ENCODE measurements at regions not wholly inside any gene's neighbourhood (a gene's known extent, or its start where the extent isn't known, plus 50 kb on each side); places are given as distances from the start of the nearest gene placed in this dataset.

DNA sequence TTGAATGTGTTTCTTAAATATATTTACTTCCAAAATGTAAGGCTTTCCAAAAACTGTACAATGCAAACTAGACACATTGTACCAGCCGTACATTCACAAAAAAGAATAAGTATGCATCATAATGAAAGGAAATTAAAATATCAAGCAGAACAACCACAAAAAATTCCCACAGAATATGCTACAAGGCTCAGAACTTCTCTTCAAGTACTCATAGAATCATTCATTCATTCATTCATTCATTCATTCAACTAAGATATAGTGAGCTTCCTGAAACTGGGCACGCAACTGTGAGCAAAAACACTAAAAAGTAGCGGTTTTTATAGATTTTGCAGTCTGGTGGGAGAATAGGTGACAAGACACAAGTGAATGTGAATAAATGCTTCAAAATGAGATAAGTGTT lies 690.1 kb downstream of the KCNA4 start:
- TF ChIP-seq, protein P1, sequence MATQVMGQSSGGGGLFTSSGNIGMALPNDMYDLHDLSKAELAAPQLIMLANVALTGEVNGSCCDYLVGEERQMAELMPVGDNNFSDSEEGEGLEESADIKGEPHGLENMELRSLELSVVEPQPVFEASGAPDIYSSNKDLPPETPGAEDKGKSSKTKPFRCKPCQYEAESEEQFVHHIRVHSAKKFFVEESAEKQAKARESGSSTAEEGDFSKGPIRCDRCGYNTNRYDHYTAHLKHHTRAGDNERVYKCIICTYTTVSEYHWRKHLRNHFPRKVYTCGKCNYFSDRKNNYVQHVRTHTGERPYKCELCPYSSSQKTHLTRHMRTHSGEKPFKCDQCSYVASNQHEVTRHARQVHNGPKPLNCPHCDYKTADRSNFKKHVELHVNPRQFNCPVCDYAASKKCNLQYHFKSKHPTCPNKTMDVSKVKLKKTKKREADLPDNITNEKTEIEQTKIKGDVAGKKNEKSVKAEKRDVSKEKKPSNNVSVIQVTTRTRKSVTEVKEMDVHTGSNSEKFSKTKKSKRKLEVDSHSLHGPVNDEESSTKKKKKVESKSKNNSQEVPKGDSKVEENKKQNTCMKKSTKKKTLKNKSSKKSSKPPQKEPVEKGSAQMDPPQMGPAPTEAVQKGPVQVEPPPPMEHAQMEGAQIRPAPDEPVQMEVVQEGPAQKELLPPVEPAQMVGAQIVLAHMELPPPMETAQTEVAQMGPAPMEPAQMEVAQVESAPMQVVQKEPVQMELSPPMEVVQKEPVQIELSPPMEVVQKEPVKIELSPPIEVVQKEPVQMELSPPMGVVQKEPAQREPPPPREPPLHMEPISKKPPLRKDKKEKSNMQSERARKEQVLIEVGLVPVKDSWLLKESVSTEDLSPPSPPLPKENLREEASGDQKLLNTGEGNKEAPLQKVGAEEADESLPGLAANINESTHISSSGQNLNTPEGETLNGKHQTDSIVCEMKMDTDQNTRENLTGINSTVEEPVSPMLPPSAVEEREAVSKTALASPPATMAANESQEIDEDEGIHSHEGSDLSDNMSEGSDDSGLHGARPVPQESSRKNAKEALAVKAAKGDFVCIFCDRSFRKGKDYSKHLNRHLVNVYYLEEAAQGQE (IDR thresholded peaks at IDR 0.05; ENCODE audit: low read depth) = no peak
- TF ChIP-seq ZBTB7A (IDR thresholded peaks at IDR 0.05; ENCODE audit: low read depth) = no peak
- no peak for TF ChIP-seq EGR1 (IDR thresholded peaks at IDR 0.05)
- TF ChIP-seq, protein P2, sequence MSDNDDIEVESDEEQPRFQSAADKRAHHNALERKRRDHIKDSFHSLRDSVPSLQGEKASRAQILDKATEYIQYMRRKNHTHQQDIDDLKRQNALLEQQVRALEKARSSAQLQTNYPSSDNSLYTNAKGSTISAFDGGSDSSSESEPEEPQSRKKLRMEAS (IDR thresholded peaks at IDR 0.05) = no peak
- TF ChIP-seq CEBPB (IDR thresholded peaks at IDR 0.05) = no peak
- TF ChIP-seq TEAD4 (IDR thresholded peaks at IDR 0.05) = no peak
- TF ChIP-seq CREB1 (IDR thresholded peaks at IDR 0.05; ENCODE audit: low read depth) = no peak
- no peak for TF ChIP-seq FOXM1 (IDR thresholded peaks at IDR 0.05; ENCODE audit: borderline replicate concordance, low read depth)
- TF ChIP-seq, protein P3, sequence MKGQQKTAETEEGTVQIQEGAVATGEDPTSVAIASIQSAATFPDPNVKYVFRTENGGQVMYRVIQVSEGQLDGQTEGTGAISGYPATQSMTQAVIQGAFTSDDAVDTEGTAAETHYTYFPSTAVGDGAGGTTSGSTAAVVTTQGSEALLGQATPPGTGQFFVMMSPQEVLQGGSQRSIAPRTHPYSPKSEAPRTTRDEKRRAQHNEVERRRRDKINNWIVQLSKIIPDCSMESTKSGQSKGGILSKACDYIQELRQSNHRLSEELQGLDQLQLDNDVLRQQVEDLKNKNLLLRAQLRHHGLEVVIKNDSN (IDR thresholded peaks at IDR 0.05) = no peak
- no peak for TF ChIP-seq TAF1 (IDR thresholded peaks at IDR 0.05; ENCODE audit: low read depth)
- TF ChIP-seq RAD21 (IDR thresholded peaks at IDR 0.05; ENCODE audit: low read depth) = no peak
- no peak for TF ChIP-seq TCF12 (IDR thresholded peaks at IDR 0.05; ENCODE audit: low read depth)

DNA sequence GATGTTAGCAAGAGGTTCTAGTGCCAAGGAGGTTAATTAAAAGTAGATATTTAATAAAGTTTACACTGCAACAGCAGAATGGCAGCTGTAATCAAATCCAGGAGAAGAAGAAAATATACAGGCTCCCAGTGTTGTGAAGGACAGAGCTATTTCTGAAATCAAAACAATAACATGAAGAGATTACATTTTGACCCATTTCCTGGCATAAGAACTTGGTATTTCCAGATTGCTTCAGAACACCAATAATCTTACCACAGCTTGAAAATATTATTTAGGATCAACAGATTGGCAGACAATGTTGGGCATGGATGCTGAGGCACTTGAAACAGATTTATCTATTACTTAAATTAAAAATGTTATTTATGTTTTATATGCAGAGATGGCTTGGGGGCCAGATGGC lies 692.5 kb downstream of the KCNA4 start:
- TF ChIP-seq, protein P3 (IDR thresholded peaks at IDR 0.05) = no peak
- TF ChIP-seq TCF12 (IDR thresholded peaks at IDR 0.05; ENCODE audit: low read depth) (no peak), NFIC (IDR thresholded peaks at IDR 0.05) (no peak), EP300 (IDR thresholded peaks at IDR 0.05; ENCODE audit: borderline replicate concordance) (no peak), CEBPB (IDR thresholded peaks at IDR 0.05) (no peak), CREB1 (IDR thresholded peaks at IDR 0.05; ENCODE audit: low read depth) (no peak)
- TF ChIP-seq, protein P1 (IDR thresholded peaks at IDR 0.05; ENCODE audit: low read depth) = no peak

DNA sequence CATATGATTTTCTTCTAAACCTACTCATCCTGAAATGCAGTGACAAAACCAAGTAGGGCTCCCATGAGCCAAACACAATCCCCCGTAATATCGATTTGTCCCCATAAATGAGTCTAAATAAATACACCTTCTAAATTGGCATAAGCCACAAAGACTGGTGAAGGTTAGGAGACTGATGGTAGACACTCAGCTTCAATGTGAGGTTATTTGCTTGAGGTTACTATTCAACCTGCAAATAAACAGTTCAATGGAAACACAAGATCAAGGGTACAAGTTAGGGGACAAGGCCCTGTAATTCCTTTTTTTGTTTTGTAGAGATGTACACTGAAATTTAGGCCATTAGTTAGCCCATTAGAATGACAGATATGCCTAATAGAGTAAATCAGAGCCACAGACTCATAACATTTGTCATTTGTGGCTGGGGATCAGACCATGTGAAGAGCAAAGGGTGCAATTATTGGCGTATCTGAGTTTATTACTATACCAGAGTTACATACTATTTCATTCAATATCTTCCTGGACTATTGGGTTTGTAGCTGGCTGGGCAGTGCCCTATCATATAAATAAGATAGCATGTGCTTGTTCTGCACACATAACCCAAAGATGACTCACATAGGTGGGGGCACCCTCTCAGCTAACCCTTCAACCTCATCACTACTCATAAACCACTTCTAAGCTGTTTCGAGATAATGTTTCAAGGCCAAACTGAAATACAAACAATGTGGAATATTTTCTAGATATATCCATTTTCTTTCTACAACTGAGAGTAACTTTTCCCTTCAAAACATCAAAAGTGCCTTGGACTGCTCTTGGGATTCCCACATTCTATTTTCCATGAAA lies 695.3 kb downstream of the KCNA4 start:
- TF ChIP-seq CEBPB (IDR thresholded peaks at IDR 0.05) (no peak), FOXM1 (IDR thresholded peaks at IDR 0.05; ENCODE audit: borderline replicate concordance, low read depth) (no peak), YY1 (IDR thresholded peaks at IDR 0.05; ENCODE audit: low read depth) (no peak)

DNA sequence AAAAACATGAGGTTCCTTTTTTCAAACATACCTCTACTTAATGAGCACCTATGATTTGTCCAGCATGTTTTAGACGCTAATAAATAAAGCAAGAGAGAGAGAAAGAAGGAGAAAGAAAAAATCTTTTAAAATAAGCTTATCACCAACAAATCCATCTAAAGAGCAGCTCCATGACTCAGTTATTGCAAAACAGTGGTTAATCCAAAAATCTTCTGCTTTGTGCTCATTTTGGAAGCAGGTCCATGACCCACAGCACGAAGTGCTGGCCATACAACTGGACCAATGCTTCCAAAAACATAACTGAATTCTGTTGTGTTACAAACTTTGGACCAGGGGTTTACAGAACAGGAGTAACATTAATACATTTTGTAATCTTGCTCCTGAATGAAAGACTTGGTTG lies 696.6 kb downstream of the KCNA4 start:
- no peak for TF ChIP-seq FOXM1 (IDR thresholded peaks at IDR 0.05; ENCODE audit: borderline replicate concordance, low read depth)

DNA sequence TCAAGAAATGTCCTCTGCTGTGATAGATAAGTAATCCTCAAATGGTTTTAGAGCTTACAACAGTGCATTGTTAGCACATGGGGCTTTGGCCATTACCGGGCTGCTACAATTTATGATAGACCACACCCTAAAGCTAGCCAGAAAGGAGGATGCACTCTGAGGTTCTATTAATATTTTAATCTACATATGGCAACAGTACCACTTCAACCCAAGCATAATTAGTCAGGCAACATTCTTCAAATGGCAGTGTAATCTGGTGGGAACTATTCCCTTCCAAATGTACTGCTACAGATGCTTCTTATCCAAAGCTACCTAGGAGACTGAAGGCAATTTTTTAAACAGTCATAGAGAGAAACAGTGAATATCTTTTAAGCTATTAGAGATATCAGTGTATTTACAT lies 697.6 kb downstream of the KCNA4 start:
- TF ChIP-seq NFIC (IDR thresholded peaks at IDR 0.05) (no peak), CREB1 (IDR thresholded peaks at IDR 0.05; ENCODE audit: low read depth) (no peak), FOXM1 (IDR thresholded peaks at IDR 0.05; ENCODE audit: borderline replicate concordance, low read depth) (no peak), EGR1 (IDR thresholded peaks at IDR 0.05) (no peak), ZBTB7A (IDR thresholded peaks at IDR 0.05; ENCODE audit: low read depth) (no peak), CEBPB (IDR thresholded peaks at IDR 0.05) (no peak), TCF12 (IDR thresholded peaks at IDR 0.05; ENCODE audit: low read depth) (no peak), TAF1 (IDR thresholded peaks at IDR 0.05; ENCODE audit: low read depth) (no peak), RAD21 (IDR thresholded peaks at IDR 0.05; ENCODE audit: low read depth) (no peak)
- TF ChIP-seq, protein P1 (IDR thresholded peaks at IDR 0.05; ENCODE audit: low read depth) = no peak
- TF ChIP-seq, protein P2 (IDR thresholded peaks at IDR 0.05) = no peak
- TF ChIP-seq, protein P3 (IDR thresholded peaks at IDR 0.05) = no peak

All from Ishikawa (cell line).